HEK293 (cell line): ENCODE measurements at regions not wholly inside any gene's neighbourhood (a gene's known extent, or its start where the extent isn't known, plus 50 kb on each side); places are given as distances from the start of the nearest gene placed in this dataset.

Source experiments
- BCL11A ChIP-seq: fragments of 450-650 bp; formaldehyde crosslinking; IDR thresholded peaks from 2 replicates; pipeline ENCODE4 v1.5.1; 2016; ENCODE audit warnings: low read depth, missing biosample characterization, missing genetic modification characterization
- CTCF ChIP-seq: fragments of 450-650 bp; formaldehyde crosslinking; IDR thresholded peaks from 2 replicates; pipeline ENCODE4 v1.5.1; 2016; ENCODE audit warnings: missing biosample characterization, missing genetic modification characterization
- HIC1 ChIP-seq: fragments of 450-650 bp; formaldehyde crosslinking; IDR thresholded peaks from 2 replicates; pipeline ENCODE4 v1.5.1; 2016; ENCODE audit warnings: missing biosample characterization, missing genetic modification characterization
- PATZ1 ChIP-seq: fragments of 450-650 bp; formaldehyde crosslinking; IDR thresholded peaks from 2 replicates; pipeline ENCODE4 v1.5.1; 2016; ENCODE audit warnings: missing biosample characterization, missing genetic modification characterization
- ZNF239 ChIP-seq: fragments of 450-650 bp; formaldehyde crosslinking; IDR thresholded peaks from 2 replicates; pipeline ENCODE4 v1.5.1; 2016; ENCODE audit warnings: missing biosample characterization, missing genetic modification characterization
- ZNF544 ChIP-seq: fragments of 450-650 bp; formaldehyde crosslinking; IDR thresholded peaks from 2 replicates; pipeline ENCODE4 v1.5.0; 2017; ENCODE audit warnings: missing biosample characterization, missing genetic modification characterization
- ZNF558 ChIP-seq: fragments of 450-650 bp; formaldehyde crosslinking; IDR thresholded peaks from 2 replicates; pipeline ENCODE4 v1.5.1; 2016; ENCODE audit warnings: missing biosample characterization, missing genetic modification characterization
- ZNF596 ChIP-seq: fragments of 450-650 bp; IDR thresholded peaks from 2 replicates; pipeline ENCODE4 v1.5.0; 2018; ENCODE audit warnings: missing biosample characterization, mild to moderate bottlenecking, missing genetic modification characterization, moderate library complexity
- ZNF785 ChIP-seq: fragments of 450-650 bp; formaldehyde crosslinking; IDR thresholded peaks from 2 replicates; pipeline ENCODE4 v1.5.1; 2016; ENCODE audit warnings: missing biosample characterization, missing genetic modification characterization
- ZSCAN5A ChIP-seq: fragments of 450-650 bp; formaldehyde crosslinking; IDR thresholded peaks from 2 replicates; pipeline ENCODE4 v1.5.1; 2016; ENCODE audit warnings: missing biosample characterization, missing genetic modification characterization

GRCh38 chr2:150204451-150204850 is 283.0 kb downstream of the RND3 start:
- TF ChIP-seq ZNF544 (tag by site-specific recombination) (no peak), PATZ1 (tag by site-specific recombination) (no peak), ZSCAN5A (no peak), CTCF (tag by site-specific recombination) (no peak), ZNF239 (tag by site-specific recombination) (no peak), HIC1 (tag by site-specific recombination) (no peak), BCL11A (tag by site-specific recombination) (no peak), ZNF596 (tag by site-specific recombination) (no peak), ZNF558 (tag by site-specific recombination) (no peak), ZNF785 (tag by site-specific recombination) (no peak)
